MCF 10A (cell line): ENCODE measurements at regions not wholly inside any gene's neighbourhood (a gene's known extent, or its start where the extent isn't known, plus 50 kb on each side); places are given as distances from the start of the nearest gene placed in this dataset.

ENCODE experiments used
- BruUV-seq: library from RNA; stranded (reverse); fragments of 400-500 nt; replicated peaks from 2 replicates; lab custom pipeline; 2021; lab: Mats Ljungman, UMichigan
- CTCF ChIA-PET: fragments of 300-600 bp; sonication (Branson Sonifier 250); formaldehyde crosslinking; extraction: SDS; loops from one replicate; lab custom pipeline; 2021; ENCODE audit warnings: antibody characterized with exemption, inconsistent platforms; lab: Yijun Ruan, JAX
- POLR2A ChIA-PET: fragments of 300-600, 350-650 bp; sonication (Branson Sonifier 250); formaldehyde crosslinking; extraction: SDS; loops from one replicate; lab custom pipeline; 2020; ENCODE audit warnings: antibody characterized with exemption, inconsistent platforms; lab: Yijun Ruan, JAX
- DNase-seq: peaks from one replicate; pipeline ENCODE4 v3.0.0-alpha.2; 2018; ENCODE audit not compliant: unreplicated experiment
- H3K27ac Mint-ChIP-seq: one replicate; pipeline ENCODE4 v1.8.0; 2022; ENCODE audit warnings: mild to moderate bottlenecking, low read depth, mixed read lengths; ENCODE audit not compliant: unreplicated experiment
- H3K27me3 Mint-ChIP-seq: one replicate; pipeline ENCODE4 v1.8.0; 2022; ENCODE audit warnings: mixed read lengths; ENCODE audit not compliant: insufficient read depth, unreplicated experiment
- H3K36me3 Mint-ChIP-seq: one replicate; pipeline ENCODE4 v1.8.0; 2022; ENCODE audit warnings: mild to moderate bottlenecking, moderate library complexity, mixed read lengths; ENCODE audit not compliant: insufficient read depth, unreplicated experiment
- H3K4me1 Mint-ChIP-seq: one replicate; pipeline ENCODE4 v1.8.0; 2022; ENCODE audit warnings: mixed read lengths; ENCODE audit not compliant: insufficient read depth, unreplicated experiment
- H3K4me3 Mint-ChIP-seq: one replicate; pipeline ENCODE4 v1.8.0; 2022; ENCODE audit warnings: mild to moderate bottlenecking, moderate library complexity, mixed read lengths; ENCODE audit not compliant: unreplicated experiment
- H3K9me3 Mint-ChIP-seq: one replicate; pipeline ENCODE4 v1.8.0; 2022; ENCODE audit warnings: mixed read lengths; ENCODE audit not compliant: unreplicated experiment
- intact Hi-C: fragments of 100-400 bp; cut with micrococcal nuclease; formaldehyde crosslinking; loops from 2 replicates; pipeline ENCODE4 v1.14.1; 2022
- TF ChIP-seq, protein P1 (sequence below): fragments of 200-600 bp; IDR thresholded peaks from one replicate; pipeline ENCODE4 v1.8.0; 2022; ENCODE audit warnings: antibody characterized with exemption, mild to moderate bottlenecking; ENCODE audit not compliant: unreplicated experiment

DNA sequence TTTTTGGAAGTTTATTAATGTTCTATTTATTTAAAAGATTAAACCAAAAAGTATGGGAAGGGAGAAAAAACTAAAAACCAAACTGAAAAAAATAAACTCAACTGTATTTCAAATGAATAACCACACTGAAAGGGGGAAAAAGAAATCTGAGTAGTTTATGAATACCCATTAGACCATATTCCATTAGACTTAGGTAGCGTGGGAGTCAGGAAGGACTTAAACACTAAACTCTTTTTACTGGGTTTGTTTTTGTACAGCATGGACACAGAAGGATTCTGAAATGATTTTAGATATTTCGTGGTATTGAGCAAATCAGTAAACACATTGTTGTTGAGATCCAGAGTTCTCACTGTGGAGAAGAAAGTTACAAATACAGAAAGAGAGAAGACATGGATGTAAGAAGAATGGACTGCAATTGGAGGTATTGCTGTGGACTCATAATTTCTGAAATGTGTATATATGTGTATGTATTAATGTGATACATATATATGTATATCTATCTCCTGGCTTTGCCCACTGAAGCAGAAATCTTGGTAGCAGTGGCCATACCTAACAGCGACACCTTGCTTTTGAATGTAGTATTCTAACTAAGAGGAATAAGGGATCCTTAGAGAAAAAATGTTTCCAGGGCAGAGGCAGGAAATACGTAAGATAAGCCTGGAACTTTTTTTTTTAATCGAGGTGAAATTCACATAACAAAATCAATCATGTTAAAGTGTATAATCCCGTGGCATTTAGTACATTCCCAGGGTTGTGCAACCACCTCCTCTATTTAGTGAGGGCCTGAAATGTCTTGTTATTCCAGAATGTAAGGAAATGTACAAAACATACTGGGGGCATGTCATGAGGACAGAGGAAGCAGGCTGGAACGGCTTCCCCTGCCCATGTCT lies 228.8 kb downstream of the SMARCA2 start:
- H3K9me3 Mint-ChIP-seq = no peaks in the 10 kb centered on the region
- H3K36me3 Mint-ChIP-seq = no peaks in the 10 kb centered on the region
- H3K27ac Mint-ChIP-seq = no peak overlapping the region
- POLR2A ChIA-PET = no interaction called here
- CTCF ChIA-PET = no interaction called here
- no peaks in the 10 kb centered on the region for H3K27me3 Mint-ChIP-seq
- intact Hi-C loops = no loop called here
- TF ChIP-seq, protein P1, sequence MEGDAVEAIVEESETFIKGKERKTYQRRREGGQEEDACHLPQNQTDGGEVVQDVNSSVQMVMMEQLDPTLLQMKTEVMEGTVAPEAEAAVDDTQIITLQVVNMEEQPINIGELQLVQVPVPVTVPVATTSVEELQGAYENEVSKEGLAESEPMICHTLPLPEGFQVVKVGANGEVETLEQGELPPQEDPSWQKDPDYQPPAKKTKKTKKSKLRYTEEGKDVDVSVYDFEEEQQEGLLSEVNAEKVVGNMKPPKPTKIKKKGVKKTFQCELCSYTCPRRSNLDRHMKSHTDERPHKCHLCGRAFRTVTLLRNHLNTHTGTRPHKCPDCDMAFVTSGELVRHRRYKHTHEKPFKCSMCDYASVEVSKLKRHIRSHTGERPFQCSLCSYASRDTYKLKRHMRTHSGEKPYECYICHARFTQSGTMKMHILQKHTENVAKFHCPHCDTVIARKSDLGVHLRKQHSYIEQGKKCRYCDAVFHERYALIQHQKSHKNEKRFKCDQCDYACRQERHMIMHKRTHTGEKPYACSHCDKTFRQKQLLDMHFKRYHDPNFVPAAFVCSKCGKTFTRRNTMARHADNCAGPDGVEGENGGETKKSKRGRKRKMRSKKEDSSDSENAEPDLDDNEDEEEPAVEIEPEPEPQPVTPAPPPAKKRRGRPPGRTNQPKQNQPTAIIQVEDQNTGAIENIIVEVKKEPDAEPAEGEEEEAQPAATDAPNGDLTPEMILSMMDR = no peak
- H3K4me1 Mint-ChIP-seq = peaks cover 18% of the 10 kb centered on the region
- BruUV-seq = no TSS peak
- no peak for DNase-seq
- no peak overlapping the region for H3K4me3 Mint-ChIP-seq

GRCh38 chr9:2247340-2247739 lies 232.2 kb downstream of the SMARCA2 start:
- H3K36me3 Mint-ChIP-seq = no peaks in the 10 kb centered on the region
- H3K4me3 Mint-ChIP-seq = no peak overlapping the region
- no peaks in the 10 kb centered on the region for H3K27me3 Mint-ChIP-seq
- BruUV-seq = no TSS peak
- intact Hi-C loops = no loop called here
- TF ChIP-seq, protein P1 = no peak
- no peak for DNase-seq
- CTCF ChIA-PET = no interaction called here
- peaks cover 10% of the 10 kb centered on the region for H3K4me1 Mint-ChIP-seq
- H3K9me3 Mint-ChIP-seq = no peaks in the 10 kb centered on the region
- POLR2A ChIA-PET = no interaction called here
- no peak overlapping the region for H3K27ac Mint-ChIP-seq

DNA sequence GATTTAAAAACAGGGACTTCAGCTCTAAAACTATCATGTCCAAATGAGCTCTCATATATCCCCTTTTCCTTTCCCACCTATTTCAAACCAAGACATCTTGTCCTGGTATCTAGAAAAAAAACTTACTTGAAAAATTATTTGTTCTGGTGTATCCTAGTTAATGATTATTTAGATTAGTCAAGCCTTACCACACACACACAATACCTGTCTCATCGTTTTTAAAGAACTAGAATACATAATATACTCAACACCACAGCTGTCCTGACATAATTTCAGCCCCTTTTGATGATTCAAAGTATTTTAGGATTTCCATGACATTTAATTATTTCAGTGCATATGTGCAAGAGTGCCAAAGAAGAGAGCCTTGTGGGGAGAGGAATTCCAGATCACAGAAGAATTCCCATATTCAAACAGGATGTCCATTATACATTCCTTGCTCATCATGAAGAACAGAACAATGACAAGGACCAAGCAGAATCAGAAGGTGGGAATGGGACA lies 233.7 kb downstream of the SMARCA2 start:
- Mint-ChIP-seq H3K27ac (no peak overlapping the region), H3K36me3 (no peaks in the 10 kb centered on the region), H3K4me1 (no peaks in the 10 kb centered on the region), H3K27me3 (no peaks in the 10 kb centered on the region), H3K9me3 (no peaks in the 10 kb centered on the region), H3K4me3 (no peak overlapping the region)
- TF ChIP-seq, protein P1 = no peak
- BruUV-seq = no TSS peak
- POLR2A ChIA-PET = no interaction called here
- intact Hi-C loops = no loop called here
- CTCF ChIA-PET = no interaction called here
- DNase-seq = no peak

DNA sequence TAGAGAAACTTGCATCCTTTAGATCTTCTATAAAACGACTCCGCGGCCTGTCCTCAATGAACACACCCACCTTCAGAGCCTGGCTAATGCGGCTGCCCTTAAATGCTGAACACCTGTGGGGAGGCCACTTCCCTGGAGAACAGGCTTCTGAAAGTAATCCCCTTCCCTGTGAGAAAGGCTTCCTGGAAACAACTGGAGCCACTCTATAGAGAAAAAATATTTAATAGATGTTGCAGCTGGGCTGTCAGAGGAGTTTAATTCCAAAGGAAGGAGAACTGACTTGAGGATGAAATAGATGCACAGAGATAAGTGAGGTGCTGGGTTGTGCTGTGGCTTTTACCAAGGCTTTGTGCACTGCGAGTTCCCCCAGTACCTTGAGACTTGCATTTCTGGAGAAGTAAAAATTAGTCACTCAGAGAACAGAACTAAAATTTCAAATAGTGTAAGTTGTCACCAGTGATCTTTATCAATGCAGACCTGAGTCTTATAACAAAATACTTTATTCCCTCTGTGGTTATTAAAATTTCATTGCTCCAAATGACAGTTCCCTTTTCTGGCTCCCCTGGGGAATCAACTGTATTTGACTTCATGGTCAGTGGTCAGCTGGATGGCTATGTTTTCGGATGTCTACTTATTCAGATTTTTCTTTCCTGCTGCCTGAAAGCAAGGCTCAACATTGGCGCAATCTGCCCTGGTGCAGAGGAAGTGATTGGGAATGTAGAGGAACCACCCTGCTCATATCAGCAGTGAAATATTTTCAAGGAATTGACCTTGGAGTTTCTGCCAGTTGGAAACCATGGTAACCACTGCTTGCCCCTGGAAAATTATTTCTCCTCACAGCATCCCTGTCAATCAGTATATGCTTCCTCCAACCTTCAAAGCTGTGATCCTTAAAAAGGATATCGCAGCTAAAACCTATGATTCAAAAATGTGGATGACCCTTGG lies 238.8 kb downstream of the SMARCA2 start:
- TF ChIP-seq, protein P1 = no peak
- intact Hi-C loops = no loop called here
- no peak overlapping the region for H3K4me3 Mint-ChIP-seq
- no peaks in the 10 kb centered on the region for H3K36me3 Mint-ChIP-seq
- no TSS peak for BruUV-seq
- no peaks in the 10 kb centered on the region for H3K27me3 Mint-ChIP-seq
- H3K9me3 Mint-ChIP-seq = no peaks in the 10 kb centered on the region
- no peaks in the 10 kb centered on the region for H3K4me1 Mint-ChIP-seq
- no peak overlapping the region for H3K27ac Mint-ChIP-seq
- ChIA-PET CTCF (interaction anchor here (0.7 to 1.1 kb wide), 2 partner anchors 19 to 23 kb away, joined by 3 to 6 read pairs; no protein-coding TSS in a partner anchor), POLR2A (interaction anchor here (0.7 to 0.8 kb wide), 2 partner anchors 11 to 31 kb away, joined by 3 read pairs; no protein-coding TSS in a partner anchor)
- DNase-seq = no peak
